HG03196 (cell line): ENCODE measurements at regions not wholly inside any gene's neighbourhood (a gene's known extent, or its start where the extent isn't known, plus 50 kb on each side); places are given as distances from the start of the nearest gene placed in this dataset.

Experiments used
- ATAC-seq: cut with Tn5 transposase; IDR thresholded peaks from one replicate; pipeline ENCODE4 v1.9.1; 2021; ENCODE audit not compliant: unreplicated experiment

- ATAC-seq = no peak
Observed at GRCh38 chr7:116445447-116446211, 53.9 kb upstream of the CAV2 start.

DNA sequence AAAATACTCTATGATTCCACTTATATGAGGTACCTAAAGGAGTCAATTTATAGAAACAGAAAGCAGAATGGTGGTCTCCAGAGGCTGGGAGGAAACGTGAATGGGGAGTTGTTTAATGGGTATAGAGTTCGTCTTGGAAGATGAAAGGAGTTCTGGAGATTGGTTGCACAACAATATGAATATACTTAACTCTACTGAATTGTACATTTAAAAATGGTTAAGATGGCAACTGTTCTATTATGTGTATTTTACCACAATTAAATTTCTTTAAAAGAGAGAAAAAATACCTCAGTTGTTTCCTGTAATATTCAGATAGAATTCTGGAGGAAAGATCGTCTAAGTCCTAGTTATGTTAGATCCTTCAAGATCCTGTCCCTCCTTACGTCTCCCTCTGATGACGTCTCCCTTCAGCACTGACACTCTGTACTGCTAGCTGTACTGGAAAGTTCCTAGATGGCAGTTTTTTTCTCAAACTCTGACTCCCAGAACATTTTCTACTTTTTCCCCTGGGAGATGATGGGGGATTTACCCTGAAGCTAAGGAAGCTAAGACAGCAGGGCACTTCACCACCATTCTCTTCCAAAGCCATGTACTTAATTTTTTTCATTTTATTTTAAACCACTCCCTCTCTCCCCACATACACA lies 53.2 kb upstream of the CAV2 start:
- no peak for ATAC-seq

DNA sequence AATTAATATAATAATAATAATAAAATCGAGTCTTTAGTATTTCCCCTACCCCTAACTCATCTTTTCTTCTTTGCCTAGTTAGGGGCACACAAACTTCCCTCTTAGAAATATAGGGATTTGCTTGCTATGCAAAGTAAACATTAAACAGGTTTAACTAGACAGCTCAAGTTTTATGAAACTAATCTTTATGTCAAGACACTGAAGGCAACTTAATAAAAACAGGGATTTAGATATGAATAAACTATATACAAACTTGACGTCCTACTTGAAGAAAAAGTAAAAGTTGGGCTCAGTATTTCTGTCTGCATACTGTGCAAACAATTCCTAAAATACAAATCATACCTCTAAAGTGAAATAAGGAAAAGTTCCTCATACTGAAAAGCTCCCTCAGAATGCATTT lies 52.1 kb upstream of the CAV2 start:
- no peak for ATAC-seq

- ATAC-seq = no peak
Observed at GRCh38 chr7:116447966-116448839, 51.3 kb upstream of the CAV2 start.

- no peak for ATAC-seq
Observed at GRCh38 chr7:116449441-116449840, 50.1 kb upstream of the CAV2 start.
